Esophagus squamous epithelium (tissue), 5 donors: ENCODE measurements at regions not wholly inside any gene's neighbourhood (a gene's known extent, or its start where the extent isn't known, plus 50 kb on each side); places are given as distances from the start of the nearest gene placed in this dataset.

Source experiments
- DNase-seq: peaks from one replicate; lab custom pipeline; 2025; lab: John Stamatoyannopoulos, UW
- H3K27ac ChIP-seq, 4 donors: fragments of 200-600 bp; sonication (generic); one replicate each; pipeline ENCODE4 v1.5.1; 2016 to 2019; ENCODE audit warnings: mild to moderate bottlenecking in 1 of 4
- H3K27me3 ChIP-seq, 4 donors: fragments of 200-600 bp; sonication (generic); 1 replicate in 3 of 4; 2 replicates in 1 of 4; pipeline versions ENCODE4 v1.5.1 to v1.6.0; 2017 to 2021; ENCODE audit warnings: antibody characterized with exemption in 1 of 4
- H3K36me3 ChIP-seq, 3 donors: fragments of 200-600 bp; sonication (generic); one replicate each; pipeline ENCODE4 v1.5.1; 2016 to 2019
- H3K4me1 ChIP-seq, 3 donors: fragments of 200-600 bp; sonication (generic); one replicate each; pipeline ENCODE4 v1.5.1; 2017 to 2019
- H3K4me3 ChIP-seq, 4 donors: fragments of 200-600 bp; sonication (generic); 1 replicate in 3 of 4; 2 replicates in 1 of 4; pipeline ENCODE4 v1.5.1; 2016 to 2019; ENCODE audit warnings: mild to moderate bottlenecking in 2 of 4, moderate library complexity in 1 of 4
- H3K9me3 ChIP-seq, 3 donors: fragments of 200-600 bp; sonication (generic); one replicate each; pipeline ENCODE4 v1.5.1; 2016 to 2019
- POLR2A ChIP-seq, 4 donors: fragments of 450-650 bp; IDR thresholded peaks; one replicate each; pipeline ENCODE4 v1.6.1; 2017; ENCODE audit warnings: antibody characterized with exemption in 4 of 4, mild to moderate bottlenecking in 4 of 4, moderate library complexity in 3 of 4
- WGBS, 2 donors: methylation state at CpG; one replicate each; pipeline ENCODE4 v1.1.5; 2018; 5-methylcytosine and 5-hydroxymethylcytosine counted together
- intact Hi-C: fragments of 100-400 bp; cut with DNase I; formaldehyde crosslinking; loops from one replicate; pipeline ENCODE4 v1.15.0; 2022
- TF ChIP-seq, protein P1 (sequence below), 6 experiments: fragments of 450-650 bp in 4 of 6; fragments of 200-600 bp in 2 of 6; sonication (generic) in 2 of 6; IDR thresholded peaks; one replicate each; pipeline ENCODE4 v1.5.1; 2016 to 2019; ENCODE audit warnings: antibody characterized with exemption in 6 of 6, mild to moderate bottlenecking in 4 of 6, moderate library complexity in 4 of 6
- donor health status: DM: yes; HTN: yes; CAD: no.

DNA sequence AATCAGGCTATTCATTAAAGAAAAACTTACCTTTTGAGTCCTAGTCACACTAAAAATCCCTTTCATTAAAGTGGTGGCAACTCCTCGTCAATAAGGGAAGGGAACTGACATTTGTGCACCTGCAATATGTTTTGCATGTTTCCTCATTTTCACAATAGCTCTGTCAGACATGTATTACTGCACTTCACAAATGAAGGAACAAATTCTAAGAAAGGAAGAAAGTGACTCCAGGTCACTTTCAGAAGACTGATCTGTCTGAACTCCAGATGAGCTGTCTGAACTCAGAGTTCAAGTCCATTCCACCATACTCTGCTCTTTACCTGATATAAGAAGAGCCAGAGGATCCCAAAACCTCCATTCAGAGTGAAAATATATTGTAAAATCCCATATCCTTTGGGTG lies 50.3 kb upstream of the GSAP start:
- H3K4me3 ChIP-seq = no peak overlapping the region
- H3K4me1 ChIP-seq = peaks cover 0 to 5% (median 0%) of the 10 kb centered on the region in 3 donors
- H3K27ac ChIP-seq = peak overlapping the region in 1 of 4 donors; percentile 2
- no peaks in the 10 kb centered on the region for H3K9me3 ChIP-seq
- H3K36me3 ChIP-seq = no peaks in the 10 kb centered on the region
- intact Hi-C loops = no loop called here
- WGBS, 2 donors = 50 to 62% methylated on average over 1 of the region's 1 CpG
- TF ChIP-seq, protein P1, sequence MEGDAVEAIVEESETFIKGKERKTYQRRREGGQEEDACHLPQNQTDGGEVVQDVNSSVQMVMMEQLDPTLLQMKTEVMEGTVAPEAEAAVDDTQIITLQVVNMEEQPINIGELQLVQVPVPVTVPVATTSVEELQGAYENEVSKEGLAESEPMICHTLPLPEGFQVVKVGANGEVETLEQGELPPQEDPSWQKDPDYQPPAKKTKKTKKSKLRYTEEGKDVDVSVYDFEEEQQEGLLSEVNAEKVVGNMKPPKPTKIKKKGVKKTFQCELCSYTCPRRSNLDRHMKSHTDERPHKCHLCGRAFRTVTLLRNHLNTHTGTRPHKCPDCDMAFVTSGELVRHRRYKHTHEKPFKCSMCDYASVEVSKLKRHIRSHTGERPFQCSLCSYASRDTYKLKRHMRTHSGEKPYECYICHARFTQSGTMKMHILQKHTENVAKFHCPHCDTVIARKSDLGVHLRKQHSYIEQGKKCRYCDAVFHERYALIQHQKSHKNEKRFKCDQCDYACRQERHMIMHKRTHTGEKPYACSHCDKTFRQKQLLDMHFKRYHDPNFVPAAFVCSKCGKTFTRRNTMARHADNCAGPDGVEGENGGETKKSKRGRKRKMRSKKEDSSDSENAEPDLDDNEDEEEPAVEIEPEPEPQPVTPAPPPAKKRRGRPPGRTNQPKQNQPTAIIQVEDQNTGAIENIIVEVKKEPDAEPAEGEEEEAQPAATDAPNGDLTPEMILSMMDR (IDR thresholded peaks at IDR 0.05) = no peak
- TF ChIP-seq POLR2A (IDR thresholded peaks at IDR 0.05) = no peak
- DNase-seq = no peak
- H3K27me3 ChIP-seq = no peaks in the 10 kb centered on the region
